Upper lobe of right lung (tissue), 1 donor: ENCODE measurements at regions not wholly inside any gene's neighbourhood (a gene's known extent, or its start where the extent isn't known, plus 50 kb on each side); places are given as distances from the start of the nearest gene placed in this dataset.

Experiments
- ATAC-seq: fragments of 200-7000 bp; cut with Tn5 transposase; one replicate; pipeline ENCODE4 v1.9.1; 2020; ENCODE audit warnings: mild to moderate bottlenecking, moderate library complexity
- DNase-seq: peaks from one replicate; pipeline ENCODE4 v3.0.0-alpha.2; 2020
- H3K27ac ChIP-seq: fragments of 200-600 bp; one replicate; pipeline ENCODE4 v1.8.0; 2022
- H3K27me3 ChIP-seq: fragments of 200-600 bp; one replicate; pipeline ENCODE4 v1.8.0; 2022; ENCODE audit warnings: mild to moderate bottlenecking
- H3K36me3 ChIP-seq: fragments of 200-600 bp; one replicate; pipeline ENCODE4 v1.8.0; 2022
- H3K4me1 ChIP-seq: fragments of 200-600 bp; one replicate; pipeline ENCODE4 v1.8.0; 2022
- H3K4me3 ChIP-seq: fragments of 200-600 bp; one replicate; pipeline ENCODE4 v1.8.0; 2022; ENCODE audit warnings: mild to moderate bottlenecking
- H3K9me3 ChIP-seq: fragments of 200-600 bp; one replicate; pipeline ENCODE4 v1.8.0; 2022
- CTCF ChIP-seq: fragments of 200-600 bp; IDR thresholded peaks from one replicate; pipeline ENCODE4 v1.8.0; 2022; ENCODE audit warnings: antibody characterized with exemption
- intact Hi-C: fragments of 100-400 bp; cut with DNase I; formaldehyde crosslinking; loops from one replicate; pipeline ENCODE4 v1.11.0; 2022
- donor health status: DM: no; HTN: yes; CAD: no; lungs with severe emphysema.

- intact Hi-C loops, result no loop called here
- ATAC-seq (peak; percentile 24), DNase-seq (no peak)
- no peak for TF ChIP-seq CTCF
- H3K4me1 ChIP-seq, result no peaks in the 10 kb centered on the region
- H3K36me3 ChIP-seq, result no peaks in the 10 kb centered on the region
- H3K4me3 ChIP-seq, result no peak overlapping the region
- H3K27ac ChIP-seq, result no peak overlapping the region
- no peaks in the 10 kb centered on the region for H3K27me3 ChIP-seq
- H3K9me3 ChIP-seq, result no peaks in the 10 kb centered on the region
Measured at GRCh38 chr2:195038153-195038552, 618.9 kb upstream of the SLC39A10 start.

- Histone ChIP-seq H3K36me3 (no peaks in the 10 kb centered on the region), H3K27me3 (no peaks in the 10 kb centered on the region), H3K4me1 (no peaks in the 10 kb centered on the region), H3K27ac (no peak overlapping the region), H3K4me3 (no peak overlapping the region), H3K9me3 (no peaks in the 10 kb centered on the region)
- intact Hi-C loops, result no loop called here
- no peak for ATAC-seq
- TF ChIP-seq CTCF, result no peak
- DNase-seq, result no peak
Measured at GRCh38 chr2:195037045-195037444, 620.0 kb upstream of the SLC39A10 start.

GRCh38 chr2:195031411-195031810 is 625.6 kb upstream of the SLC39A10 start:
- ATAC-seq, result no peak
- no peak overlapping the region for H3K27ac ChIP-seq
- TF ChIP-seq CTCF, result no peak
- H3K9me3 ChIP-seq, result no peaks in the 10 kb centered on the region
- intact Hi-C loops, result no loop called here
- no peaks in the 10 kb centered on the region for H3K4me1 ChIP-seq
- no peaks in the 10 kb centered on the region for H3K36me3 ChIP-seq
- H3K27me3 ChIP-seq, result no peaks in the 10 kb centered on the region
- H3K4me3 ChIP-seq, result no peak overlapping the region
- DNase-seq, result no peak

- no peaks in the 10 kb centered on the region for H3K36me3 ChIP-seq
- no peak overlapping the region for H3K4me3 ChIP-seq
- no peak overlapping the region for H3K27ac ChIP-seq
- no peaks in the 10 kb centered on the region for H3K27me3 ChIP-seq
- DNase-seq (no peak), ATAC-seq (no peak)
- TF ChIP-seq CTCF, result no peak
- intact Hi-C loops, result no loop called here
- H3K4me1 ChIP-seq, result no peaks in the 10 kb centered on the region
- H3K9me3 ChIP-seq, result no peaks in the 10 kb centered on the region
Measured at GRCh38 chr2:195029804-195030654, 627.0 kb upstream of the SLC39A10 start.

- H3K36me3 ChIP-seq, result no peaks in the 10 kb centered on the region
- H3K4me3 ChIP-seq, result no peak overlapping the region
- no peaks in the 10 kb centered on the region for H3K4me1 ChIP-seq
- H3K27ac ChIP-seq, result no peak overlapping the region
- no peaks in the 10 kb centered on the region for H3K9me3 ChIP-seq
- H3K27me3 ChIP-seq, result no peaks in the 10 kb centered on the region
- no peak for TF ChIP-seq CTCF
- no peak for ATAC-seq
- DNase-seq, result no peak
- intact Hi-C loops, result no loop called here
Measured at GRCh38 chr2:195027947-195028346, 629.1 kb upstream of the SLC39A10 start.
